ENCODE measurements at regions not wholly inside any gene's neighbourhood (a gene's known extent, or its start where the extent isn't known, plus 50 kb on each side); places are given as distances from the start of the nearest gene placed in this dataset.
"Not testable (repeated sequence)": the region's sequence is repeated elsewhere in the genome, so short reads cannot be mapped to it uniquely, and the experiment has no call there.

DNA sequence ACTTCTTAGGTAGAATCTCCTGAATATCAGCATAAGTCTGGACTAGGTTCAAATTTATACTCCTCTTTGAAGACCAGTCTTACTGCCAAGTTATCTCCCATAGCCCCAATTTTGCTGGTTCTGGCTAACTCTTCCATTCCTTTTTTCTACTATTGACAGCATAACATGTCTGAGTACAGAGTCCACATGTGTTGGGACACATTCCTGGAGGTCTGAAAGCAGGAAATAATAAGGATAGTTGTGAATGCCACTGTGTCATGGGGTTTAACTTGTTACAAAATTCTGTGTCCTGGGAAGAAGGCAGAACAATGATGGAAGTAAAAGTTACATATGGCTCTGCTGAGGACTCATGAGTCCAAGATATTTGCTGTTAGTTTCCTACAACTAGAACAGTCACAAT lies 57.4 kb upstream of the ZBTB20 start:
- no peak for DNase-seq

DNA sequence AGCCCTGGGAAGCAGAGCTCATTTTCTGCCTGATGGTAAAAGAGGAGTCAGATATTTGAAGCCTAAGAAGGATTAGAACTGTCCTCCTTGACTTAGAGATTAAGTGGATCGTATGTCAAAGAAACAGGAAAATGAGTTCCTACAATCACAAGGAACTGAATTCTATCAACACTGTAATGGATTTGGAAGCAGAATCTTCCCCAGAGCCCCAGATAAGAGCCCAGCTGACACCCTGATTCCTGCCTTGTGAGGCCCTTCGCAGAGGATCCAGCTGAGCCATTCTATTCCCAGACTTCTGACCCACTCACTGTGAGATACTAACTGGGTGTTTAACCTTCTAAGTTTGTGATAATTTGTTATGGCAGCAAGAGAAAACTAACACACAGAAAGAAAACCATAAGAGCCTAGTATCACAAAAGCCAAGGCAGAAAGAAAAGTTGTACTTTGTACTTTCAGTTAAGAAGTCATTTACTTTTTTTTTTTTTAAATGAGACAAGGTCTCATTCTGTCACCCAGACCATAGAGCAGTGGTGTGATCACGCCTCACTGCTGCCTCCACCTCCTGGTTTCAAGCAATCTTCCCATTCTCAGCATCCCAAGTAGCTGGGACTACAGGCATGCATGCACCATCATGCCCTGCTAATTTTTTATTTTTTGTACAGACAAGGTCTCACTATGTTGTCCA lies 61.1 kb upstream of the ZBTB20 start:
- DNase-seq: no peak

DNA sequence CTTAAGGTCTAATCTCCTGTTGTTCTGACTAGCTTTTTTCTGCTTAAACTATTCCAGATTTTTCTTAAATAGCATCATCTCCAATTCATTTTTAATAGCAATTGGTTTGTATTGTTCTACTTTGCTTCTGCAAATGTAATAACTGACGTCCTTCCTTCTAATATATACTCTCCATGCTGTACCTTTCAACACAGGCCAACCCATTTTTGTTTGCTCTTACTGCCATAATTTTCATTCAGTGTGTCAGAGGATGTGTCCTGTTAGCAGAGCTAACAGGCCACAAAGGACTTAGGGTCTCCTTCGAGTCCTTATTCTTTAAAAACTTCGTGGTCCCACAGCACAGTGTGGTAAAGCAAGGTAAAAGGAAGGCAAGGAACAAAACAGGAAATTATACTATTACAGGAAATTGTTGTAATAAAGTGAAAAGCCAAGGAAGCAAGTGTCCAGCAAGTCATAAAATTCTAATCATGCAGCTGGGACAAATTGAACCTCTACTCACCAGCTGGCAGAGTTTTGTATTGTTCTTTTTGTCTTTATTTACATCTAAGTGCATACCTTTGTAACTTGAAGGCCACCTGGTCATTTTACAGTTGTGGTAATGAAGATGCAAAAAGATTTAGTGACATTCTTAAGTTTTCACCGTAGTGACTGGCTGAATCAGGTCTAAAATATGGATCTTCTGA lies 64.9 kb upstream of the ZBTB20 start:
- DNase-seq: no peak

DNA sequence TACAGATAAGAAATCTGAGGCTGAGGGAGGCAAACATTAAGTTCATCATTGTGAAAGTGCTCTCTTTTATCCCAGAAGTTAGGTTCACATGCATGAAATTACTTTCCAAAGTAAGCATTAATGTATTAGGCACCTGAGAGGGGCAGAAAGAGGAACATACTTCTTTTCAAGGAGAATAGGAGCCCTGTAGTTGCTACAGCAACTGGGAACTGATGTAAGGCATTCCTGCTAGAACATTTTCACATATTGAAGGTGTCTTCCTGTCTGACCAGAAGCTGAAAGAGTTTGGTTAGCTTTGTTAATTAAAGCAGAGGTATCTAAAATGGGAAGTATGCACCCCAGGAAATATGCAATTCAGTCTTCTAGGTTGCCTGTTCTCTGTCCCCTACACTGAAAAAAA lies 65.5 kb upstream of the ZBTB20 start:
- no peak for DNase-seq

DNA sequence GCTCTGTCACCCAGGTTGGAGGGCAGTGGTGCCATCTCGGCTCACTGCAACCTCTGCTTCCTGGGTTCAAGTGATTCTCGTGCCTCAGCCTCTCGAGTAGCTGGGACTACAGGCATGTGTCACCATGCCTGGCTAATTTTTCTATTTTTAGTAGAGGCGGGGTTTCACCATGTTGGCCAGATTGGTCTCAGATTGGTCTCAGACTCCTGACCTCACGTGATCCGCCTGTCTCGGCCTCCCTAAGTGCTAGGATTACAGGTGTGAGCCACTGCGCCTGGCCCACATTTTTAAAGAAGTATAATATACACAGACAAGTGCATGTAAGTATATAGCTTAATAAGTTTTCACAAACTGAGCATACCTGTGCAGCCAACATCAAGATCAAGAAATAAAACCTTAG lies 66.0 kb upstream of the ZBTB20 start:
- not testable (repeated sequence) for DNase-seq

DNA sequence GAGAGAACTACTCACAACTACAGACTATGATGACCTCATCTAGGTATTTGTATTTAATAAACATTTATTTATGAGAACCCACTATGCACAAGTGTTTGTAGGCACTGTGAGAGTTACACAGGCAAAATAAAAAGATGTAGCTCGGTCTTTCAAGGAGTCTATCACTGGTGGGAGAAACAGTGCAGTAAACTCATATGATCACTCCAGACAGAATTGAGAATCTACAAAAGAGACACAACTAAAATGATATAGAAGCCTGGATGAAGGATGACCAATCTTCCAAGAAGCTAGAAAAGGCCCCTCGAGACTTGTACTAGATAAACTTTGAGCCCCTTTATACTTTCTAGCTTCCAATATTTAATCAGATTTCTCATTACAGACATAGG lies 70.2 kb upstream of the ZBTB20 start:
- no peak for DNase-seq

DNA sequence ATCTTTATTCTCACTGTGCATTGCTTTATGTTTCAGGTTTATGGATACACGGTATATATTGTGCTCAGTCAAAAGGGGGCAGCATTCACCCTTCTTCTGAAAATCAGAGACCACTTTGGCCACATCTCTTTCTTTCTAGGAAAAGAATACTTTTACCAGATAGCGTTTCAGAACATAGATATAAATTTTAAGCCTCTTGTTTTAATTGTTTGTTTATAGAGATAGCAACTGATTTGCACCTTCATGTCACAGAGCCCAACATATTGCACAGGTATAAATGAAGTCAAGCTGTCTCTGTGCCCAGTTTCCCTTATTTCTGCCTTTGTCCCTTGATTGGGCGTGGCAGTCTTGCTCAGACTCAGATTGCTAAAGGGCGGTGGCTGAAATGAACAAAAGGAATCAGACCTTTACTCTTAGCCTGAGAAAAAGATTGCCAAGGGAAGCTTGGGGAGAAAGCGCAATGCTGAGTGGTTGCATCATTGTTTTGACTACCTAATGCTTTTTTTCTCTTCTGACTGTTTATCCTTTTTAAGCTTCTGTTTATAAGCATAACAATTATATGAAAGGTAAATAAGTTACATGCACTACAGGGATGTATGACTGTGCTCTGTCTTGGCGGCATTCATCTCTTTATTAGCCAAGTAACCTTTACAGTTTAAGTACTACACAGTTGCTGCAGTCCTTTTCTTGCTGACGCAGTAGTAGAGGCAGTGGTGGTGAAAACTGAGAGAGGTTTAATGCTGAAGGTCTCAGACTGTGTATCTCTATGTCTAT lies 70.8 kb upstream of the ZBTB20 start:
- peak; percentile 70 for DNase-seq

DNA sequence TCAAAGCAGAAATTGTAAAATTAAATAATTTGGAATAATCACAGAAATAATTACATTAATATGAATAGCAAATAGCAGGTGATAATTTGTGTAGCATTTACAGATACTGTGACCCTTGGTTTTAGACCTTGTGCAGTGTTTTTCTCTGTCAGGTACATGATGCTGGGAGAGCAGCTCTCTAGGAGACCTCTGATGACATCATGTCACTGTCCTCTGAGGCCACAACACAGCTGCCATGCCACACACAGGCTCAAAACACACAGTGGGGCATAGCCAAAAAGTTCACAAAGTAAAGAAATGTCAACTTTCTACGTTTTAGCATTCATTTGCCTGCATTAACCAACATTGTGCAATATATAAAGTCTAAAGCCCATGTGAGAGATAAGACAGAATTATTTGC lies 71.8 kb upstream of the ZBTB20 start:
- DNase-seq: no peak

DNA sequence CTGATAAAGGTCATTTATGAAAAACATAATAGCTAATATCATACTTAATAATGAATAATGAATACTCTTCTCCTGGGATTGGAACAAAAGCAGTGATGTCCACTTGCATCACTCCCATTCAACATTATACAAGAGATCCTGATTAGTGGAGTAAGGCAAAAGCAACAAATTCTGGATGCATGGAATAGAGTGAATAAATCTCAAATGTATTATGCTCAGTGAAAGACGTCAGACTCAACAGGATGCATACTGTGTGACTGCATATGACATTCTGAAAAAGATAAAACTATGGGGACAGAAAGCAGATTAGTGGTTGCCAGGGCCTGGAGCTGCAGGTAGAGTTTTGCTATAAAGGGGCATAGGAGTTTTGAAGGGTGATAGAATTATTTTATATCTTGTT lies 77.6 kb upstream of the ZBTB20 start:
- no peak for DNase-seq

DNA sequence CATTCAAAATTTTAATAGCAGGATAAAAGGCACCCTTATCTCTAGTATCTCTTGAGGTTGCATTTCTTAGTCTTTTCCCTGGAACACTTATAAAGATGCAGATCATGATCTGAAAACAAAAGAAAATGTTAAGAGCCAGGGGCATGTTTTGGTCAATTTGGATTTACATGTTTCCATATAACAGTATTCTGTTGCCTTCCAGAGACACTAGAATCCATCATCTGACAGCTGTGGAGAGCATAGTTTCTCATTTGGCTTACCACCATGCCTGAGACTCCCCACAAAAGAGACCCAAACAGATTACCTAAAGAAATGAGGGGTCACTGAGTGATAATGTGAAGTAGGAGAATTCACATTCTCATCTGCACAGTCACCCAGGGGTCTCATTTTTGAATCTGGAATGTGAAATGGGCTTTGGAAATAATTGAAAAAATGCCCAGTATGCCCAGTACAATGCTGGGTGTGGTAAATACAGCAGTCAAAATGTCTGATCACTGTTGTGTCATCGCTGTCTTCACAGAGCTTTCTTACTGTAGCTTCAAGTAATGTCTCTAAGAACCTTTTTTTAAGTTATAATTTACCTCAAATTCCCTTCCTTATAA lies 79.9 kb upstream of the ZBTB20 start:
- no peak for DNase-seq

DNA sequence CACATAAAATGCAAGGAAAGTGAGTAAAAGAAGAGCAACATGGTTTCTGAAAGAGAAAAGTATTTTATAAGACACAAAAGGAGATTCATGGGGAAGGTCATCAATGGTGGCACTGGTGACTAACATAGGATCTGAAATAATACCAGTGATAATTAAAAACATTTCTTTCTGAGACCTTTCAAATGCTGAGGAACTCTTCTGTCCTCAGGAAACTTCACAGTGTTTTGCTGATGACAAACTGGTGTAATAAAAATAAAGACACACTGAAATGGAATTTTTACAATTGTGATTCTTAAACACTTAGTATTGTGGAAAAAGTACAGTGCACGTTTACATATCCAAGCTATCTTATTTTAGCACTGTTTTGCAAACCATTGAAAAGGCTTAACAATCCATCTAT lies 80.4 kb upstream of the ZBTB20 start:
- DNase-seq: no peak

DNA sequence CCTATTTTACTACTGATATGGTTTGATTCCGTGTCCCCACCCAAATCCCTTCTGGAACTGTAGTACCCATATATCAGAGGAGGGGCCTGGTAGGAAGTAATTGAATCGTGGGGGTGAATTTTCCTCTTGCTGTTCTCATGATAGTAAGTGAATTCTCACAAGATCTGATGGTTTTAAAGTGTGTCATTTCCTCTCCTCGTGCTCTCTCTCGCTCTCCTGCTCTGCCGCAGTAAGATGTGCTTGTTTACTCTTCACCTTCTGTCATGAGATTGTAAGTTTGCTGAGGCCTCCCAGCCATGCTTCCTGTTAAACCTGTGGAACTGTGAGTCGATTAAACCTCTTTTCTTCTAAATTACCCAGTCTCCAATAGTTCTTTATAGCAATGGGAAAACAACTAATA lies 81.2 kb upstream of the ZBTB20 start:
- DNase-seq: no peak

DNA sequence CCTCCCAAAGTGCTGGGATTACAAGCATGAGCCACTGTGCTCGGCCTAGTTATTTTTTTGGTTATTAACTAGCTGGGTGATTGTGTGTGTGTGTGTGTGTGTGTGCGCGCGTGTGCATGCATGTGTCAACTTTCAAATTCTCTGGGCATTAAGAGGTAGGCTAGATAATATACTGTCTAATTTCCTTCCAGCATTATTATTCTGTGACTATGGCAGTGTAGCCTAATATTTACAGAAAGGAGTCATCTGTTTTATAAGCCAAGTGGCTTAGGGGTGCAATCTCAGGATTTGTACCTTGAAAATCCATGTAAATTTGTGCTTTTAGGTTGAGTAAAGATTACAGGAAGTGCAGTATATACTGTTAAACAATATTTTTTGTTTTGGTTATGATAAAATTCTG lies 85.1 kb upstream of the ZBTB20 start:
- no peak for DNase-seq

DNA sequence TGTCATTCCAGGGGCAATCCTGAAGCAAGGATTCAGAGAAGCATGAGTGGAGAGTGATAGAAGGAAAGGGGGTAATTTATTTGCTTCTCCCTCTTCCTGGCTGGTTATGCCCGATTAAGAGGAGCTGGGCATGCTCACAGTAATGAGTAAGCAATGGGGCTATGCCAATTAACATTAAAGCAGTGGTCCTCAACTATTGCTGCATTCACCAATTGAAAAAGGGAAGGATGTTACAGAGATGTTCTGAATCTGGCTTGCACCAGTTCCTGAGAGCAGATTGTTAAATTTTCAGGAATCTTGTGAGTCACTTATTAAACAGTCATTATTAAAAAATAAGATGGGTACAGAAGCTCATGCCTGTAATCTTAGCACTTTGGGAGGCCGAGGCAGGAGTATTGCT lies 85.9 kb upstream of the ZBTB20 start:
- DNase-seq: no peak

DNA sequence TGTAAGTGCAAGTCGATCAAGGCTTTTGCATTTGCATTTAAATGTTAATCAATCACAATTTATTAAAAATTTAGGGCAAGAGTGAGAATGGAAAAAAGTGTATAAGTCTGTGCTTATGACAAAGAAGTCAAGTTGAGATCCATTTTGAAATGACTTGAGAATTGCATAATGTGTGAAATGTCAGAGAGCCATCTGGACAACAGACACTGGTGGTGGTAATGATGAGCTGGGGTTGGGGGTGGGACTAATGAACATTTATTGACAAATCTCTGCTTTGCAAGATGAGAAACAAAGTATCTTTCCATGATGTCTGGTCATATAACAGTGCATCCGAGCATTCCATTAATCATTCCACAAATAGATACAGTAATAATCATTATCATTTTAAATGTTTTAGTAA lies 89.4 kb upstream of the ZBTB20 start:
- DNase-seq: no peak

DNA sequence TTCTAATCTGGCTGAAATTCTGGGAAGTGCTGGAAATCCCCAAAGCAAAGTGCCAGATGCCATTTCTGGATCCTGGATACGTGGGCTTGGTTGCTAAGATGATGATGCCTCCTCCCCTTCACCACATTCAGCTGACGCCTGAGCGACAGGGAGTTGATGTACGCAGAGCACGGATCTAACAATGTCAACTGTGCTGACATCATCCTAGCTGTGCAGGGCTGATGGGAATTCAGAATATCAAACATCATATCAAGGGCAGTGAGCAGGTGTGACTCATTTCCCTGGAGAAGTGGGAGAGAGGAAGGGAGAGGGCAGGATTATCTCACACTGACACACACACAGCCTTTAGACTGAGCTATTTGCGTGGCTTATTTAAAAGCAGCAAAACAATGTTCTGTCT lies 92.6 kb upstream of the ZBTB20 start:
- peak; percentile 52 for DNase-seq

DNA sequence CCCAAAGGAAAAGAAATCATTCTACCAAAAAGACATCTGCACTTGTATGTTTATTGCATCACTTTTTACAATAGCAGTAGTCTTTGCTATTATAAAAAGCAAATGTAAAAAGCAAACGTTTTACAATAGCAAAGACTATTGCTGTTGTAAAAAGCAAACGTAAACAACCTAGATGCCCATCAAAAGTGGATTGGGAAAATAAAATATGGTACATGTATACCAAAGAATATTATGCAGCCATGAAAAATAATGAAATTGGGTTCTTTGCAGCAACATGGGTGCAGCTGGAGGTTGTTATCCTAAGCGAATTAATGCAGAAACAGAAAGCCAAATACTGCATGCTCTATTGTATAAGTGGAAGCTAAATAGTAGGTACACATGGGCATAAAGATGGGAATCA lies 97.3 kb upstream of the ZBTB20 start:
- DNase-seq: no peak

DNA sequence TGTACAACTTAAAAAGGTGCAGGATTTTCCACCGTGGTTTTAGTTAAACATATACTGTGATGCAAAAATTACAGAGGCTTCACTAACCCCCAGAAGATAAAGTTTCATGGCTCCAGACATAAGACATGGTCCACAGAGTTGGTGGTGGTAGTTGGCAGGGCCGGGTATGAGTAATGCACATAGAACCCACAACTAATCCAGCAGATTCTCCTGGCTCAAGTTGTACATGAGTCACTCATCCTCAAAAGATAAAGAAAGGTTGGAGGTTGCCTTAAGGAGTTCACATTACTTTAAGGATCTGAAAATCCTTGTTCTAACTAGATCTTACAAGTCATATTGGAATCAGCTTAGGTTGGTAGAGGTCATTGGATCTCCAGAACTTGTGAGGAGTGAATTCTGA lies 98.3 kb upstream of the ZBTB20 start:
- DNase-seq: no peak

DNA sequence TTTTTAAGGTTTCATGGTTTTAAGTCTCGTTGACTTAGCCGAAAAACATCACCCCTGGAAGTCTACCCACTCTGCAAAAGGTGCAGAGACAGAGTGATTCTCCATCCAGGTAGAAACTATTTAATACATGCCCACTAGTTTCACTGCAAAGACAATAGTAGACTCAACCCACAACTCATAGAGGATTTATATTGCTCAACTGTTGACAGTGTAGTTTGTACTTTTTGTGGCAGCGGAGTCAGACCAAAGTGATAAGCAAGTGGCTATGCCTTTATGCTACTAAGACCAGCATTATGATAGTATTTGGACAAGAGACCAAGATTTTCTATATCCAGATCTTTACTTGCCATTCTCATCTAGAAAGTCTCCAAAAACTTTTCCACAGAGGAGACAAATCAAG lies 98.8 kb upstream of the ZBTB20 start:
- no peak for DNase-seq

DNA sequence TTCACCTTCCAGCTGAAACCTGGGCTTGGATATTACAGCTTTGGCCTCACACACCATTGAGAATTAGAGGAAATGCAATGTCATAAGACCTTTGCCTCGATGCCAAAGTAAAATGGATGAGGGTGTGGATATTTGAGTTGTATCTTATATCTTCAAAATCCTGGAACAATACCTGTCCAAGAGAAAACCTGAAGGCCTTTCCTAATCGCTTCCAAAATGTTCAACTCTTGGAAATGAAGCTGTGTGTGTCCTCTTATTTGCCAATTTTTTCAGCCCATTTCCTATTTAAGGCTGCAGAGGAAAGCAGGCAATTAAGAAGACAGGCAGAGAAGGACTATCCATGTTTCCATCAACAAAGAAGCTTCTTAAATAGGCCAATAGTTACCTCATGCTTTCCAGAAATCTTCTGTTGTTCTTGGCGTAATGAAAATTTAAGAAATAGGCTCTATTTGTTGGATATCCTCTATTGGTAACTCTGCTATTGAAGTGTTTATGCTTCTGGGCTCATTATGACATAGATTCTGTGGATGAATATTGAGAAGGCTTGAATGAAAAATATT lies 99.5 kb upstream of the ZBTB20 start:
- DNase-seq: no peak

DNA sequence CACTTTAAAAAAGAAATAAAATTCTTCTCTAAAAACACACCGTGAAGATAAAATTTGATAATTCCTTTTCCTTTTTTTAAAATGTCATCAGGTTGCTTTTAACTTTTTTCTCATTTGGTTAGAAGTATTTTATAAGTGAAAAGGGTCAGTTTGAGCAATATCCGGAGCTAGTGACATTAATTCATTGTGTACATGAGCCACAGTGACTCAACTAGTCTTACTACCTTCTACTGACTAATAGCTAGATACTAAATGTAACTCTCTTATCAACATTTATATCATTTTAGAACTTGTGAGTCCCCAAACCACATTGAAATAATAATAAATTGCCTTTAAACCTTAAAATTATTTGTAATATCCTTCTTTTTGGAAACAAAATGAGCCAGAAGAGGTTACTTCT lies 101.2 kb upstream of the ZBTB20 start:
- no peak for DNase-seq

DNA sequence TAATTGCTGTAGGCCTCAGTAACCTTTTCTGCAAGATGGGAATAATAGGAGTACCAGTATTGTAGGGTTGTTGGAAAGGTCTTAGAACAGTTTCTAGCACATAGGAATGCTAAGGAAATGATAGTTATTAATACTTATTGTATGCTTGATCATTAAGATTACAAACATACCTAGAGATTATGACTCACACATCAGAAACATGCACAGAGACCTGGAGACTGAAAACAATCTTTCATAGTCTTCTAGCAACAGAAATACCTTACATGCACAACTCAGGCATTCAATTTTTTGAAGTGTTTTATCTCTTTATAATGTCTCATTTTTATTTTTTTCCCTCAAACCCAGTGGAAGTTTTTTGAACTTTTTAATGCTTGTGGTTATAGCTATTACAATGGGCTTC lies 104.4 kb upstream of the ZBTB20 start:
- DNase-seq: no peak

DNA sequence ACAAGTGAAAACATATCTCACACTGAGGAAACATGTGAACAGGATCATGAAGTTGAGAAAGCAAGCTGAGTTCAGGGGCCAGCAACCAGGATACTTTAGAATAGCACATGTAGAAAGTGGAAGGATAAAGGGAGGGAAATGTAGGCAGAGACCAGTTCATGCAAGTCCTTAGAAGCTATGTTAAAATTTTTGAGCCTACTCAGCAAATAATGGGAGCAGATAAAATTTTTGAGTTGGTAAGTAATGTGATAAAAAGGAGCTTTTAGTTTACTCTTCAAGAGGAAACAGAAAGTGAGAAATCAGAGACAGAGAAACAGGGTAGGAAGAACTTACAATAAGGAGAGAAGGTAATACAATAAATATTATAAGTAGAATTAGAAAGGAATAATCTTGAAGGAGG lies 105.6 kb upstream of the ZBTB20 start:
- DNase-seq: no peak

All from retina (tissue), 1 donor.